ENCODE measurements at regions not wholly inside any gene's neighbourhood (a gene's known extent, or its start where the extent isn't known, plus 50 kb on each side); places are given as distances from the start of the nearest gene placed in this dataset.

GRCh38 chr6:6057442-6058053 is 50.8 kb upstream of the NRN1 start:
- ChIA-PET CTCF (interaction anchor here (1.1 to 1.5 kb wide), 5 partner anchors 75 to 587 kb away, joined by 3 to 6 read pairs (median 4); no protein-coding TSS in a partner anchor), RAD21 (ENCODE audit: low non-redundant PET in 1 of 2, low total read pairs in 2 of 2, uncharacterized antibody in 2 of 2, unreplicated experiment in 2 of 2) (interaction anchor here in 1 of 2 experiments (1.4 kb wide), 1 partner anchor 437 kb away, joined by 3 read pairs; no protein-coding TSS in a partner anchor), POLR2A (no interaction called here)
- no TSS peak for BruUV-seq (replicated peaks)
- ATAC-seq (peak; percentile 92), DNase-seq (ENCODE audit: low read depth, low spot score) (peak; percentile 35)
- Histone ChIP-seq H3K79me2 (ENCODE audit: insufficient read depth, low read length) (no peaks in the 10 kb centered on the region), H3K27me3 (ENCODE audit: insufficient read depth, low read length) (peaks cover 28% of the 10 kb centered on the region), H2AFZ (ENCODE audit: low read depth, low read length, poor library complexity, severe bottlenecking) (no peak overlapping the region), H3K4me2 (ENCODE audit: low read length) (no peak overlapping the region), H4K20me1 (ENCODE audit: insufficient read depth) (no peaks in the 10 kb centered on the region), H3K4me1 (ENCODE audit: control insufficient read depth in 1 of 2, insufficient read depth in 2 of 2, low read length in 2 of 2) (no peaks in the 10 kb centered on the region), H3K9ac (ENCODE audit: low read length) (no peak overlapping the region), H3K4me3 (replicated peaks in 1 of 2; ENCODE audit: low read depth in 1 of 2, low read length in 2 of 2) (no peak overlapping the region), H3K27ac (ENCODE audit: low read depth, low read length) (no peak overlapping the region), H3K36me3 (ENCODE audit: control insufficient read depth in 1 of 2, insufficient read depth in 2 of 2, low read length in 2 of 2) (no peaks in the 10 kb centered on the region), H3K9me3 (ENCODE audit: control insufficient read depth in 1 of 2, insufficient read depth in 1 of 2, low read depth in 1 of 2, low read length in 2 of 2) (no peaks in the 10 kb centered on the region), H3K9me2 (ENCODE audit: insufficient read depth) (no peaks in the 10 kb centered on the region)
- intact Hi-C loops (cut with micrococcal nuclease): loop anchor here (1.0 to 2.0 kb wide), 2 partner anchors 437 to 490 kb away; no protein-coding TSS in a partner anchor
- TF ChIP-seq POLR2A (IDR thresholded peaks at IDR 0.05; ENCODE audit: borderline replicate concordance, extremely low read depth, insufficient read depth, insufficient read length) (no peak), ZBTB33 (IDR thresholded peaks at IDR 0.05; ENCODE audit: extremely low read depth, insufficient replicate concordance, low read length) (no peak), SRF (IDR thresholded peaks at IDR 0.05; ENCODE audit: low read depth) (no peak), ZFX (IDR thresholded peaks at IDR 0.05) (no peak), ELF1 (IDR thresholded peaks at IDR 0.05; ENCODE audit: borderline replicate concordance, low read depth) (no peak), SP1 (IDR thresholded peaks at IDR 0.05; ENCODE audit: low read depth) (no peak), EZH2 (IDR thresholded peaks at IDR 0.05) (no peak), REST (IDR thresholded peaks at IDR 0.05; ENCODE audit: low read depth) (no peak), CTCF (IDR thresholded peaks at IDR 0.05 in 2 of 3, conservative IDR thresholded peaks at IDR 0.05 in 1 of 3; ENCODE audit: borderline replicate concordance in 1 of 3, insufficient read depth in 1 of 3, low read depth in 2 of 3, low read length in 2 of 3) (peak; percentile 58 to 60 (median 59); a peak in 5 of 6 replicates), JUND (IDR thresholded peaks at IDR 0.05) (no peak), ZNF274 (IDR thresholded peaks at IDR 0.05; ENCODE audit: low read depth, low read length) (no peak), CEBPB (IDR thresholded peaks at IDR 0.05; ENCODE audit: low read depth) (no peak), YY1 (IDR thresholded peaks at IDR 0.05; ENCODE audit: extremely low read depth, insufficient replicate concordance, low read depth, low read length) (no peak), CBX3 (IDR thresholded peaks at IDR 0.05; ENCODE audit: low read depth) (0 out of 2 replicates have a peak, but pooled peaks have one; percentile 16), TCF7L2 (IDR thresholded peaks at IDR 0.05; ENCODE audit: borderline replicate concordance, extremely low read depth, insufficient read depth, insufficient read length) (no peak), SIN3A (IDR thresholded peaks at IDR 0.05; ENCODE audit: low read depth) (no peak), ATF3 (IDR thresholded peaks at IDR 0.05) (no peak), FOSL1 (IDR thresholded peaks at IDR 0.05; ENCODE audit: low read depth) (no peak), EGR1 (IDR thresholded peaks at IDR 0.05; ENCODE audit: low read depth) (no peak), POLR2AphosphoS5 (IDR thresholded peaks at IDR 0.05; ENCODE audit: low read depth, low read length) (no peak), RAD21 (IDR thresholded peaks at IDR 0.05; ENCODE audit: low read depth) (peak; percentile 67)

Data from HCT116 (cell line).